GM23338 (cell line): ENCODE measurements at regions not wholly inside any gene's neighbourhood (a gene's known extent, or its start where the extent isn't known, plus 50 kb on each side); places are given as distances from the start of the nearest gene placed in this dataset.

Experiments
- ATAC-seq: fragments of 200-7000 bp; cut with Tn5 transposase; 3 replicates; pipeline ENCODE4 v1.9.1; 2020
- DNase-seq: peaks from one replicate; pipeline ENCODE4 v3.0.0-alpha.2; 2015; ENCODE audit warnings: low spot score
- H2AFZ ChIP-seq: fragments of 200-600 bp; sonication (generic); 2 replicates; pipeline ENCODE4 v1.8.0; 2016; ENCODE audit warnings: antibody characterized with exemption, mild to moderate bottlenecking, moderate library complexity
- H3F3A ChIP-seq: fragments of 200-600 bp; sonication (generic); replicated peaks from 2 replicates; pipeline ENCODE4 v1.8.0; 2017; ENCODE audit warnings: antibody characterized with exemption, mixed run types, low read depth
- H3K27ac ChIP-seq: fragments of 200-600 bp; sonication (generic); 2 replicates; pipeline ENCODE4 v1.6.1; 2016; ENCODE audit warnings: low read depth
- H3K27me3 ChIP-seq: fragments of 200-600 bp; sonication (generic); 2 replicates; pipeline ENCODE4 v1.8.0; 2016; ENCODE audit warnings: mild to moderate bottlenecking, mixed run types, moderate library complexity; ENCODE audit not compliant: insufficient read depth
- H3K36me3 ChIP-seq: fragments of 200-600 bp; sonication (generic); 2 replicates; pipeline ENCODE4 v1.8.0; 2016; ENCODE audit warnings: mild to moderate bottlenecking; ENCODE audit not compliant: insufficient read depth
- H3K4me1 ChIP-seq: fragments of 200-600 bp; sonication (generic); 2 replicates; pipeline ENCODE4 v1.8.0; 2016; ENCODE audit warnings: mild to moderate bottlenecking, moderate library complexity; ENCODE audit not compliant: insufficient read depth
- H3K4me2 ChIP-seq: fragments of 200-600 bp; sonication (generic); 2 replicates; pipeline ENCODE4 v1.7.1; 2017; ENCODE audit warnings: mixed run types
- H3K4me3 ChIP-seq: fragments of 200-600 bp; sonication (generic); 2 replicates; pipeline ENCODE4 v1.6.1; 2016; ENCODE audit warnings: mixed run types
- H3K79me2 ChIP-seq: fragments of 200-600 bp; sonication (generic); replicated peaks from 2 replicates; pipeline ENCODE4 v1.8.0; 2017; ENCODE audit warnings: mild to moderate bottlenecking; ENCODE audit not compliant: insufficient read depth
- H3K9me2 ChIP-seq: fragments of 200-600 bp; sonication (generic); 2 replicates; pipeline ENCODE4 v1.8.0; 2017; ENCODE audit not compliant: insufficient read depth
- H4K20me1 ChIP-seq: fragments of 200-600 bp; sonication (generic); replicated peaks from 2 replicates; pipeline ENCODE4 v1.8.0; 2017; ENCODE audit warnings: mild to moderate bottlenecking; ENCODE audit not compliant: insufficient read depth
- H3K27ac Mint-ChIP-seq: 2 replicates; pipeline ENCODE4 v1.8.0; 2020; ENCODE audit warnings: inconsistent platforms, mild to moderate bottlenecking, moderate library complexity, mixed read lengths
- H3K27me3 Mint-ChIP-seq: 3 replicates; pipeline ENCODE4 v1.8.0; 2022; ENCODE audit warnings: low read depth, mild to moderate bottlenecking, moderate library complexity, mixed read lengths, inconsistent platforms; ENCODE audit not compliant: insufficient read depth, poor library complexity
- H3K36me3 Mint-ChIP-seq: 3 replicates; pipeline ENCODE4 v1.8.0; 2021; ENCODE audit warnings: low read depth, mild to moderate bottlenecking, inconsistent platforms, moderate library complexity, mixed read lengths
- H3K4me1 Mint-ChIP-seq: 3 replicates; pipeline ENCODE4 v1.8.0; 2020; ENCODE audit warnings: mild to moderate bottlenecking, inconsistent platforms, mixed read lengths
- H3K4me3 Mint-ChIP-seq: 3 replicates; pipeline ENCODE4 v1.8.0; 2021; ENCODE audit warnings: moderate library complexity, mild to moderate bottlenecking, inconsistent platforms, mixed read lengths
- H3K9me3 Mint-ChIP-seq: 3 replicates; pipeline ENCODE4 v1.8.0; 2020; ENCODE audit warnings: moderate library complexity, mild to moderate bottlenecking, inconsistent platforms, mixed read lengths
- CREB1 ChIP-seq: fragments of 250-450 bp; sonication (Bioruptor Pico); IDR thresholded peaks from 2 replicates; pipeline ENCODE4 v1.5.0; 2020; ENCODE audit warnings: low read depth, mild to moderate bottlenecking, moderate library complexity
- CTCF ChIP-seq, 2 experiments: fragments of 200-600 bp in 1 of 2; sonication (generic) in 1 of 2; conservative IDR thresholded peaks; 2 replicates each; pipeline versions ENCODE4 v1.5.1 to v1.6.1; 2016 to 2017; ENCODE audit warnings: antibody characterized with exemption in 2 of 2, low read depth in 2 of 2, mild to moderate bottlenecking in 2 of 2, moderate library complexity in 1 of 2
- EZH2 ChIP-seq: fragments of 200-600 bp; sonication (generic); IDR thresholded peaks from one replicate; pipeline ENCODE4 v1.8.0; 2017; ENCODE audit warnings: antibody characterized with exemption, mild to moderate bottlenecking, low read depth; ENCODE audit not compliant: unreplicated experiment
- EZH2phosphoT487 ChIP-seq: fragments of 200-600 bp; sonication (generic); IDR thresholded peaks from one replicate; pipeline ENCODE4 v1.8.1; 2018; ENCODE audit warnings: antibody characterized with exemption; ENCODE audit not compliant: unreplicated experiment
- JUNB ChIP-seq: IDR thresholded peaks from one replicate; pipeline ENCODE4 v1.6.1; 2016; ENCODE audit warnings: antibody characterized with exemption; ENCODE audit not compliant: unreplicated experiment
- NANOG ChIP-seq: IDR thresholded peaks from 2 replicates; pipeline ENCODE4 v1.6.1; 2016; ENCODE audit warnings: antibody characterized with exemption, borderline replicate concordance
- POLR2AphosphoS5 ChIP-seq: IDR thresholded peaks from 2 replicates; pipeline ENCODE4 v1.6.1; 2016; ENCODE audit warnings: antibody characterized with exemption, low read depth
- REST ChIP-seq: IDR thresholded peaks from one replicate; pipeline ENCODE4 v1.6.1; 2018; ENCODE audit warnings: antibody characterized with exemption; ENCODE audit not compliant: unreplicated experiment
- STAT1 ChIP-seq: IDR thresholded peaks from one replicate; pipeline ENCODE4 v1.6.1; 2016; ENCODE audit warnings: antibody characterized with exemption; ENCODE audit not compliant: unreplicated experiment
- ZNF114 ChIP-seq: fragments of 250-450 bp; sonication (Bioruptor Pico); IDR thresholded peaks from 2 replicates; pipeline ENCODE4 v1.5.0; 2020; ENCODE audit warnings: mild to moderate bottlenecking, moderate library complexity
- ZNF331 ChIP-seq: fragments of 250-450 bp; sonication (Bioruptor Pico); IDR thresholded peaks from 2 replicates; pipeline ENCODE4 v1.5.0; 2020; ENCODE audit warnings: low read depth, mild to moderate bottlenecking, moderate library complexity

GRCh38 chr4:131989576-131989975 lies 1159.5 kb upstream of the PCDH10 start (continued):
- TF ChIP-seq CREB1 (CRISPR knock-in tag) (no peak), EZH2phosphoT487 (no peak), POLR2AphosphoS5 (no peak), ZNF331 (CRISPR knock-in tag) (no peak), REST (no peak), EZH2 (no peak), STAT1 (no peak), CTCF (conservative IDR thresholded peaks at IDR 0.05; ENCODE audit: low read depth in 2 of 2) (no peak), NANOG (no peak), JUNB (no peak)

- Mint-ChIP-seq H3K4me1 (no peaks in the 10 kb centered on the region; the same call in 2 of the 3 replicates), H3K27ac (no peak overlapping the region), H3K36me3 (no peaks in the 10 kb centered on the region), H3K9me3 (no peaks in the 10 kb centered on the region), H3K27me3 (no peaks in the 10 kb centered on the region), H3K4me3 (no peak overlapping the region)
- no peak overlapping the region for H3K27ac ChIP-seq
- H3K4me3 ChIP-seq, result no peak overlapping the region
- no peaks in the 10 kb centered on the region for H3K27me3 ChIP-seq
- no peak overlapping the region for H3K4me2 ChIP-seq
- H3K36me3 ChIP-seq, result no peaks in the 10 kb centered on the region; the same call in 1 of the 2 replicates
- ATAC-seq (no peak), DNase-seq (no peak)
- H4K20me1 ChIP-seq, result no peaks in the 10 kb centered on the region
- H3K79me2 ChIP-seq, result no peaks in the 10 kb centered on the region
- H2AFZ ChIP-seq, result no peak overlapping the region
- no peaks in the 10 kb centered on the region for H3K9me2 ChIP-seq
- H3K4me1 ChIP-seq, result no peaks in the 10 kb centered on the region
- H3F3A ChIP-seq, result no peaks in the 10 kb centered on the region
- TF ChIP-seq ZNF331 (CRISPR knock-in tag) (no peak), ZNF114 (CRISPR knock-in tag) (no peak), REST (no peak), CREB1 (CRISPR knock-in tag) (no peak), JUNB (no peak)
These were observed 1147.6 kb upstream of the PCDH10 start for GRCh38 chr4:132001542-132001941.
